Nephron progenitor cell (in vitro differentiated cells): ENCODE measurements at regions not wholly inside any gene's neighbourhood (a gene's known extent, or its start where the extent isn't known, plus 50 kb on each side); places are given as distances from the start of the nearest gene placed in this dataset.
"Not testable (repeated sequence)": the region's sequence is repeated elsewhere in the genome, so short reads cannot be mapped to it uniquely, and the experiment has no call there.

Experiments
- DNase-seq: peaks from one replicate; pipeline ENCODE4 v3.0.0; 2021
- H3K27ac Mint-ChIP-seq: 2 replicates; pipeline ENCODE4 v1.8.0; 2021; ENCODE audit warnings: mild to moderate bottlenecking, moderate library complexity, mixed read lengths
- H3K27me3 Mint-ChIP-seq: 2 replicates; pipeline ENCODE4 v1.8.0; 2021; ENCODE audit warnings: mild to moderate bottlenecking, low read depth, mixed read lengths; ENCODE audit not compliant: poor library complexity
- H3K36me3 Mint-ChIP-seq: 2 replicates; pipeline ENCODE4 v1.8.0; 2021; ENCODE audit warnings: low read depth, mixed read lengths
- H3K4me1 Mint-ChIP-seq: 2 replicates; pipeline ENCODE4 v1.8.0; 2021; ENCODE audit warnings: mixed read lengths
- H3K4me3 Mint-ChIP-seq: 2 replicates; pipeline ENCODE4 v1.8.0; 2021; ENCODE audit warnings: mild to moderate bottlenecking, moderate library complexity, mixed read lengths
- H3K9me3 Mint-ChIP-seq: 2 replicates; pipeline ENCODE4 v1.8.0; 2021; ENCODE audit warnings: mild to moderate bottlenecking, moderate library complexity, mixed read lengths
- CTCF ChIP-seq: fragments of 200-600 bp; sonication (generic); IDR thresholded peaks from 2 replicates; pipeline ENCODE4 v1.5.0; 2021; ENCODE audit warnings: antibody characterized with exemption

GRCh38 chr19:33866696-33867095 lies 70.0 kb downstream of the KCTD15 start:
- no peaks in the 10 kb centered on the region for H3K9me3 Mint-ChIP-seq
- DNase-seq = no peak
- H3K4me1 Mint-ChIP-seq = peaks cover 36% of the 10 kb centered on the region
- no peak for TF ChIP-seq CTCF
- H3K27me3 Mint-ChIP-seq = peaks cover 9% of the 10 kb centered on the region
- no peaks in the 10 kb centered on the region for H3K36me3 Mint-ChIP-seq
- no peak overlapping the region for H3K4me3 Mint-ChIP-seq
- no peak overlapping the region for H3K27ac Mint-ChIP-seq

GRCh38 chr19:33868076-33868735 lies 71.5 kb downstream of the KCTD15 start:
- Mint-ChIP-seq H3K27me3 (peaks cover 13% of the 10 kb centered on the region), H3K36me3 (no peaks in the 10 kb centered on the region), H3K9me3 (no peaks in the 10 kb centered on the region), H3K4me3 (peak overlapping the region; percentile 62), H3K27ac (peak overlapping the region; percentile 70), H3K4me1 (peaks cover 36% of the 10 kb centered on the region)
- no peak for TF ChIP-seq CTCF
- no peak for DNase-seq

GRCh38 chr19:33868788-33869412 lies 72.2 kb downstream of the KCTD15 start:
- Mint-ChIP-seq H3K4me3 (peak overlapping the region; percentile 62), H3K9me3 (no peaks in the 10 kb centered on the region), H3K36me3 (no peaks in the 10 kb centered on the region), H3K27me3 (peaks cover 13% of the 10 kb centered on the region), H3K4me1 (peaks cover 42% of the 10 kb centered on the region), H3K27ac (no peak overlapping the region)
- no peak for TF ChIP-seq CTCF
- DNase-seq = peak; percentile 36

GRCh38 chr19:33870298-33870932 lies 73.7 kb downstream of the KCTD15 start:
- H3K4me1 Mint-ChIP-seq = peaks cover 49% of the 10 kb centered on the region
- H3K27ac Mint-ChIP-seq, H3K9me3 Mint-ChIP-seq, DNase-seq, H3K4me3 Mint-ChIP-seq, H3K36me3 Mint-ChIP-seq: not testable (repeated sequence)
- peaks cover 17% of the 10 kb centered on the region for H3K27me3 Mint-ChIP-seq

GRCh38 chr19:33871605-33872004 lies 74.9 kb downstream of the KCTD15 start:
- no peak for TF ChIP-seq CTCF
- Mint-ChIP-seq H3K4me1 (peaks cover 58% of the 10 kb centered on the region), H3K9me3 (no peaks in the 10 kb centered on the region), H3K4me3 (no peak overlapping the region), H3K27ac (no peak overlapping the region), H3K36me3 (no peaks in the 10 kb centered on the region), H3K27me3 (peaks cover 17% of the 10 kb centered on the region)
- no peak for DNase-seq

GRCh38 chr19:33872445-33873320 lies 76.0 kb downstream of the KCTD15 start:
- no peak for TF ChIP-seq CTCF
- H3K4me1 Mint-ChIP-seq = peaks cover 61% of the 10 kb centered on the region
- H3K27ac Mint-ChIP-seq = peak overlapping the region; percentile 64
- H3K4me3 Mint-ChIP-seq = no peak overlapping the region
- peaks cover 17% of the 10 kb centered on the region for H3K27me3 Mint-ChIP-seq
- H3K36me3 Mint-ChIP-seq = no peaks in the 10 kb centered on the region
- H3K9me3 Mint-ChIP-seq = no peaks in the 10 kb centered on the region
- no peak for DNase-seq
